HG03060 (cell line): ENCODE measurements at regions not wholly inside any gene's neighbourhood (a gene's known extent, or its start where the extent isn't known, plus 50 kb on each side); places are given as distances from the start of the nearest gene placed in this dataset.

Experiments used
- ATAC-seq: cut with Tn5 transposase; IDR thresholded peaks from one replicate; pipeline ENCODE4 v1.9.1; 2021; ENCODE audit warnings: low read depth, moderate number of reproducible peaks; ENCODE audit not compliant: unreplicated experiment

- ATAC-seq: no peak
Observed at GRCh38 chr4:145427991-145428390, 53.7 kb upstream of the SMAD1 start.

DNA sequence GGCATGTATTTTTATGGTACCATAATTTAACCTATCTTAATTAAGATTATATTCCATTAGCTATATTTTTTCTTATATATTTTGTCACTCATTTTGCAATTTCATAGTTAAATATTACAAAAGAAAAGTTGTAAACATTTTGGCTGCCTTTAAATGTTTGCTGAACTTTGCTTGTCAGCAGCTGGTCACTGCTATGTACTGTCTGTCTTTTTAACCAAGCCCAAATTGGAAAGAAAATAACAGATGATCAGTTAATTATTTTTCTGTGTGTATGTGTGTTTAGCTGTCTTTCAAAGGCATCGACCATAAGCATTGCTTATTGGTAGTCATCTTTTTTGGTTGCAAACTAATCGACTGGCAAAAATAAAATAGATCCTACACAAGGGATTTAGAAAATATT, 54.4 kb upstream of the SMAD1 start:
- ATAC-seq: no peak

- ATAC-seq: no peak
Observed at GRCh38 chr4:145423017-145423708, 58.5 kb upstream of the SMAD1 start.

DNA sequence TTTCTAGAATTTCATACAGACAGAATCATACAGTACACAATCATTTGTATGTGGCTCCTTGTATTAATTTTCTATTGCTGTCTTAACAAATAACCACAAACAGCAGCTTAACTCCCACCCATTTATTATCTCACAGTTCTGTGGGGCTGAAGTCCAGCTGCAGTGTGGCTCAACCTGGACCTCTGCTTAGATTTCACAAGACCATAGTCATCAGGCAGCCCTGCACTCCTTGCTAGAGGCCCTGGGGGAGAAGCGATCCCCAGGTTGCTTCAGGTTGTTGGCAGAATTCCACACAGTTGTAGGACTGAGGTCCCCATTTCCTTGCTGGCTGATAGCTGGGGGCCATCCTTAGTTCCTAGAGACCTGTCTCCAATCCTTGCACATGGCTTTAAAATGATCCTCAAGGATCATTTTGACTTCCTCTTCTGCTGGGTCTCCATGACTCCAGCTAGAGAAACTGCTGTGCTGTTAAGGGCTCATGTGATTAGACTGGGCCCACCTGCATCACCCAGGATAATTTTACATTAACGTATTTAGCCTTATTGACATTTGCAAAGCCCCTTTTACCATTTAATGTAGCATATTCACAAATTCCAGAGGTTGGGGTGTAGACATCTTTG, 60.9 kb upstream of the SMAD1 start:
- ATAC-seq: no peak

DNA sequence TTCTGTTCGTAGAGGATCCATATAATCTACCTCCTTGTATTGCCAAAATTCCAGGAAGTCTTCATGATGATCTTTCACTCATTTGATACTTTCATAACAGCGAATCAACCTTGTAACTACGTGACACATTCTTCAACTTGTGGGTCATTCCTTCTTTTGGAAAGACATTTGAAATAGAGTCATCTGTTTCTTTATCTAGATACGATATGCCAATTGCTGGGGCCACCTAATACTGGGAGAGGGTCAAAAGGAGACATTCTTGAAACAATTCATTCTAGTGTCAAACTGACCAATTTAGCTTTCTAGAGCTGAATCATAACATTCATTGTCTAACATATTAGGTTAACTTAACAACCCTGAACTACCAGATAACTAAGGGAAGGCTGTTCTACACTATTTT, 62.9 kb upstream of the SMAD1 start:
- ATAC-seq: no peak

DNA sequence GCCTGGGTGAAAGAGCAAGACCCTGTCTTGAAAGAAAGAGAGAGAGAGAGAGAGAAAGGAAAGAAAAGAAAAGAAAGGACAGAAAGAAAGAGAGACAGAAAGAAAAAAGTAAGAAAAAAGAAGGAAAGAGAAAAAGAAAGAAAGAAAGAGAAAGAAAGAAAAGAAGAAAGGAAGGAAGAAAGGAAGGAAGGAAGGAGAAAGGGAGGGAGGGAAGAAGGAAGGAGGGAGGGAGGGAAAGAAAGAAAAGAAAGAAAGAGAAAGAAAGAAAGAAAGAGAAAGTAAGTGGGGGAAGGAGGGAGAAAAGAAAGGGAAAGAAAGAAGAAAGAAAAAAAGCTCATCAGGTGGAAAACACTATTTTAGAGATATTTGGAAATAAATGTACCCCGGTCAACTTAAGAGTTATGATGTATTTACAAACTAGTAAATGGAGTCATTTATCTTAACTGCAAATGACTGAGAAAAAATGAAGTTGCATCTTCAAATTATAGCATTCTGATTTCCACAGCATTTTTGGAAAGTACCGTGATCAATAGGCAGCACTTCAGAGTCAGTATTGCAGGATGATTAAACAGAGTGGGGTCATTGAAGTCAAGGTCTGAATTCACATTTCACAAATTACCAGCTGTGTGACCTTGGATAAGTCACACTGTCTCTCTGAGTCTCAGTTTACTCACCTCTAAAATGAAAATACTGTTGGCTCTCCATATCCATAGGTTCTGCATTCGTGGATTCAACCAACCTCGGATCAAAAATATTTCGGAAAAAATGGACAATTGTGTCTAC, 64.1 kb upstream of the SMAD1 start:
- no peak for ATAC-seq

DNA sequence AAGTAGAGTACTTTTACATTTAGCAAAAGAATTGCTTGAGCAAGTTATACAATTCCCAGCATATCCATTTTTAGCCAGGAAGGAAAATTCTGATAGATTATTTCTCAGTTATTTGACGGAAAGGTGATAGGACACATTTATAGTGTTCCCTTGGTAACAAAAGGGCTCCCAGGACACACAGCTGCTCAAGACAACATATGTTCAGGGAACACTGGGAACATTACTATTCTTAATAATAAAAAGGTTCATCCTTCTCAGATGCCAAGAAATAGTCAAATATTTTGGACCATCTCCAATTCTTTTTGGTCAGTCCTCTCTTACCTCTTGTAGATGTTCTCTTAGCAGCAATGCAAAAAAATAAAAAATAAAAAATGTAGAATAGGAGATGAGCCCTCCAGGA, 66.8 kb upstream of the SMAD1 start:
- no peak for ATAC-seq

DNA sequence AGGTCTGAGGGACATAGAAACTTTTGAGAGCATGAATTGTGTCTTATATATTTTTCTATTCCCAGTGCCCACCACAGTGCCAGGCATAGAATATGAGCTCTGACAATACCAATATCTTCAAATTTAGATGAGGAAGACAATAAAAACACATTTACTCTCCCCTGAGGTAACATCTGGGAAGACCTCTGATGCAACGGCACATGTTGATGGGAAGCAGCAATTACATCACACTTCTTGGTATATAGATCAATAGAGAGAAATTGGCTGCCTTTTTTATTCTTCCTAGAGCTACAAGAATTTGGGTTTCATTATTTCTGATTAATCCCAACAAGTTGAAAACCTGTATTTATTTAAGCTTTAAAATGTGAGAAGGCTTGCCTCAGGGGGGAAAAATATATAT, 67.4 kb upstream of the SMAD1 start:
- no peak for ATAC-seq

GRCh38 chr4:145406970-145407369, 74.7 kb upstream of the SMAD1 start:
- no peak for ATAC-seq

GRCh38 chr4:145404761-145405160, 76.9 kb upstream of the SMAD1 start:
- no peak for ATAC-seq

- ATAC-seq: no peak
Observed at GRCh38 chr4:145396581-145396980, 85.1 kb upstream of the SMAD1 start.

DNA sequence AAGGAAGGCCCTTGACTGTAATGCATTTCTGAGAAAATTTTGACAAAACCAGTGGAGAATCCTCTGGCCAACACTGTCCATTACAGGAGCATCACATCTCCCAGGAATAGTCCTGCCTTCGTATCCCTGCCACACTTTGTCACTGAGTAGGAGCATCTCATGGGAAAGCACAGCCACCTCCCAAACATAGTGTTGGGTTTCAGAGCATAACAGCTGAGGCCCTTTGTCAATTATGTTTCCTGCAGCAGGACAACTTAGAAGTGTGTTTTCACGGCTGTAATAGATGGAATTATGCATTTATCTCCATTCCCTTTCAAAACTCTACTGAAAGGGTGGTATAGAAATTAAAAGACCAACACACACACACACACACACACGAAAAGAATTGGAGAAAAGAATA, 91.1 kb upstream of the SMAD1 start:
- ATAC-seq: no peak

DNA sequence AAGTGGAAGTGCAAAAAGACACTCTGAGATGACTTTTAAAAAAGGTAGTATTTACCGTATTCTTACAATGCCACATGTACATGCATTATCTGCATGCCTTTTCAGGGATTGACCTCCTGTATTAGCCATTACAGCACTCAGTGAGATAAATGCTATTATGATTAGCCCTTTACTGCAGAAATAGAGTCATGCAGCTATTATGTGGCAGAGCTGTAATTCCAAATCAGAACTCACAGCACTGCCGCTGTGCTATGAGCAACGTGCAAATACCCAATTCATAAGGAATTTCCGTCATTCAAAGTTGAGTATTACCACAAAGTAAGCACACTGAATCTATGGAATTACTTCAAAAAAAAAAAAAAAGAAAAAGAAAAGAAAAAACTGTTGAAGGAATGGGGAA, 92.1 kb upstream of the SMAD1 start:
- no peak for ATAC-seq

DNA sequence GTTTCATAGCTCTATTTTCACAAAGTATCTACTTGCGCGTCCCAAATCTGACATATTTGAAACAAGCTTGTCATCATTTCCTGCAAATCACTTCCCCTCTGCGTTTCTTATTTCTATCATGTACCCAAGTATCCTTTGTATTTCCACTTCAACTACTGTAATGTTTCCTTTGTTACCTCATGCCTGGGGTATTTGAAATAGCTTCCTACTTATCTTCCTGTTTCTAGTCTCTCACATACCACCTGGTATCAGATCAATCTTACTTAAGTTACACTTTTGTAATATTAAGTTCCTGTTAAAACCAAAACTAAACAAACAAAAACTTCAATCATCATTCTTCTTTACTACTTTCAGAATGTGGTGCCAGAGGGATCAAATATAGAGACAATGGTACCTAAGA, 93.6 kb upstream of the SMAD1 start:
- ATAC-seq: no peak

GRCh38 chr4:145387079-145387478, 94.6 kb upstream of the SMAD1 start:
- ATAC-seq: no peak

DNA sequence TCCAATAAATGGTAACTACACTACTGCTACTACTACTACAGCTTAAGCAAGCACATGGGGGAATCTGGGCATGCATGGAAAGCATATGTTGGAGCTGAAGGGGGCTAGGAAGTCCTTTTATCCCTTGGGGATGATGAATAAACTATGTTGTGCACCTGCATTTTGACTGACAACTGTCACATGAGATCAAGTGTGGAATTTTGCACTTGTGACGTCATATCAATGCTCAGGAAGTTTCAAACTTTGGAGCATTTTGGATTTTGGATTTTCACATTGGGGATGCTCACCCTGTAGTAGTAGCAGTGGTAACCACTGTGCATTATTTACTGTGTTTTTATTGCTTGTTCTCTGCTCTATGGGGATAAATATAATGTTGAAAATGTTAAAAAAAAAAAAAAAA, 100.5 kb upstream of the SMAD1 start:
- no peak for ATAC-seq

DNA sequence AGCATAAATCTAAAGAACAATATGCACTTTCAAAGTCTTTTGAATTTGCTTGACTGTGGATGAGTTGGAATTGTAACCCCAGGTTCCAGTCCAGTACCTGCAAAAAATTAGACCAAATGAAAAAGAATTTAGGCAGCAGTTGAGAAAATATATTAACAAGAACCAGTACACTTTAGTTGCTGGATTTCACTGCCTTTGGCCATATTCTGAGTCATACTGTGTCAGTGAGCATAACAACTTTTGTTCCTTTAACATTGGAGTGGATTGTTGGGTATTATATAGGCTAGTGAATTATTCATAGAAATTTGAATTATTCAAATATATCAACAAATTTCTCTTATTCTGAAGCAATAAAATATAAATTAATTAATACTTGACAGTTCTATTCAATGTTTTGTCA, 101.5 kb upstream of the SMAD1 start:
- ATAC-seq: no peak

GRCh38 chr4:145375416-145375815, 106.2 kb upstream of the SMAD1 start:
- ATAC-seq: no peak

GRCh38 chr4:145352438-145353145, 129.1 kb upstream of the SMAD1 start:
- no peak for ATAC-seq

GRCh38 chr4:145351922-145352321, 129.7 kb upstream of the SMAD1 start:
- ATAC-seq: no peak

DNA sequence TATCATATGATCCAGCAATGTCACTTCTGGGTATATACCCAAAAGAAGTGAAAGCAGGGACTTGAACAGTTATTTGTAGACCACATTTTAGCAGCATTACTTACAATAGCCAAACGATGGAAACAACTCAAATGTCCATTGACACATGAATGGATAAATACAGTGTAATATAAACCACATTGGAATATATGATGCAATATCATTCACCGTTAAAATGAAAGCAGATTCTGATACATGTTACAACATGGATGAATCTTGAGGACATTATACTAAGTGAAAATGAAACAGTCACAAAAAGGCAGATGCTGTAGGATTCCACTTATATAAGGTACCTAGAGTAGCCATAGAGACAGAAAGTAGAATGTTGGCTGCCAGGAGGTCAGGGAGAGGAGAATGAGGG, 130.5 kb upstream of the SMAD1 start:
- no peak for ATAC-seq
